A673 (cell line): ENCODE measurements at regions not wholly inside any gene's neighbourhood (a gene's known extent, or its start where the extent isn't known, plus 50 kb on each side); places are given as distances from the start of the nearest gene placed in this dataset.

Experiments
- BruUV-seq: library from RNA; stranded (reverse); fragments of 400-500 nt; replicated peaks from 2 replicates; lab custom pipeline; 2021; lab: Mats Ljungman, UMichigan
- CTCF ChIA-PET: fragments of 300-600 bp; sonication (Branson Sonifier 250); formaldehyde crosslinking; loops from one replicate; lab custom pipeline; 2022; ENCODE audit warnings: antibody characterized with exemption; lab: Charles Lee
- POLR2A ChIA-PET: fragments of 300-600 bp; sonication (Branson Sonifier 250); formaldehyde crosslinking; loops from one replicate; lab custom pipeline; 2022; ENCODE audit warnings: antibody characterized with exemption; ENCODE audit not compliant: low non-redundant PET; lab: Charles Lee
- DNase-seq: peaks from one replicate; pipeline ENCODE4 v3.0.0-alpha.2; 2015; ENCODE audit warnings: low spot score
- H3K27ac ChIP-seq: fragments of 200-600 bp; sonication (generic); 2 replicates; pipeline ENCODE4 v1.5.1; 2016; ENCODE audit warnings: mixed run types, low read depth, mild to moderate bottlenecking, mixed read lengths, antibody characterized with exemption, low read length; ENCODE audit not compliant: poor library complexity, severe bottlenecking
- H3K27me3 ChIP-seq: fragments of 200-600 bp; sonication (generic); replicated peaks from 2 replicates; pipeline ENCODE4 v1.6.1; 2017; ENCODE audit warnings: mixed run types, low read depth, mild to moderate bottlenecking, mixed read lengths, antibody characterized with exemption, low read length; ENCODE audit not compliant: insufficient read depth, poor library complexity
- H3K36me3 ChIP-seq: fragments of 200-600 bp; sonication (generic); 2 replicates; pipeline ENCODE4 v1.6.1; 2016; ENCODE audit warnings: mixed run types, mild to moderate bottlenecking, mixed read lengths, antibody characterized with exemption, low read length; ENCODE audit not compliant: insufficient read depth, poor library complexity, severe bottlenecking
- H3K4me1 ChIP-seq: fragments of 200-600 bp; sonication (generic); 2 replicates; pipeline ENCODE4 v1.6.1; 2017; ENCODE audit warnings: mixed run types, mild to moderate bottlenecking, mixed read lengths, antibody characterized with exemption, low read length; ENCODE audit not compliant: insufficient read depth, poor library complexity, severe bottlenecking
- H3K4me3 ChIP-seq: fragments of 200-600 bp; sonication (generic); 2 replicates; pipeline ENCODE4 v1.5.1; 2016; ENCODE audit warnings: low read depth, mixed run types, mild to moderate bottlenecking, mixed read lengths, low read length; ENCODE audit not compliant: poor library complexity, severe bottlenecking
- H3K9me3 ChIP-seq: fragments of 200-600 bp; sonication (generic); 2 replicates; pipeline ENCODE4 v1.6.1; 2016; ENCODE audit warnings: mixed run types, low read depth, mild to moderate bottlenecking, mixed read lengths, antibody characterized with exemption, low read length; ENCODE audit not compliant: poor library complexity, severe bottlenecking
- CTCF ChIP-seq: fragments of 300-800, 200-600 bp; sonication (generic); conservative IDR thresholded peaks from 2 replicates; pipeline ENCODE4 v1.5.1; 2017; ENCODE audit warnings: low read depth, mild to moderate bottlenecking, antibody characterized with exemption, low read length, moderate library complexity, mixed read lengths
- EZH2 ChIP-seq: fragments of 200-600 bp; sonication (generic); IDR thresholded peaks from 2 replicates; pipeline ENCODE4 v1.6.1; 2017; ENCODE audit warnings: borderline replicate concordance, low read depth, mild to moderate bottlenecking, mixed read lengths, antibody characterized with exemption, low read length; ENCODE audit not compliant: poor library complexity, severe bottlenecking
- intact Hi-C: fragments of 100-400 bp; cut with micrococcal nuclease; formaldehyde crosslinking; loops from one replicate; pipeline ENCODE4 v1.10.0; 2022; ENCODE audit not compliant: unreplicated experiment

DNA sequence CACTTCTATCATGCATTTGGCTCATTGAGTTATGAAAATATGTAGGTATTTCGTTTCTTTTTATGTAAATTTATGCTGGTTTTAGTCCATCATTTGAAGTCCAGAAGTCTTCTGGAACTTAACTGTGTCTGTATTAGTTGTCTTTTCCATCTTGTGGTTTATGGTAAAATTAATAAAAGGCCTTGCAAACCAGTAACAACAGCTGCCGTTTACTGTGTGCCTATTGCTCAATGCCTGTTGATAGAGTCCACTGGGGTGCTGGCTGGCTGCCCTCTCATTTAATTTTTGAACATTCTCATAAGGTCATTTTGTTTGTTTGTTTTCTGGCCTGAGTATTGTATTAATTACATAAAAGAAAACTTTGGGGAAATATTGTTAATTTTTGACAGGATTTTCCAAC is 98.0 kb downstream of the NAA11 start:
- TF ChIP-seq EZH2: no peak
- no peak for TF ChIP-seq CTCF
- Histone ChIP-seq H3K4me3 (no peak overlapping the region), H3K27ac (no peak overlapping the region), H3K36me3 (no peaks in the 10 kb centered on the region), H3K9me3 (no peaks in the 10 kb centered on the region), H3K4me1 (no peaks in the 10 kb centered on the region), H3K27me3 (no peaks in the 10 kb centered on the region)
- CTCF ChIA-PET: no interaction called here
- intact Hi-C loops: no loop called here
- no TSS peak for BruUV-seq
- no peak for DNase-seq
- POLR2A ChIA-PET: no interaction called here

- TF ChIP-seq CTCF: no peak
- no peak for TF ChIP-seq EZH2
- no TSS peak for BruUV-seq
- intact Hi-C loops: no loop called here
- no peaks in the 10 kb centered on the region for H3K36me3 ChIP-seq
- no peaks in the 10 kb centered on the region for H3K27me3 ChIP-seq
- no peaks in the 10 kb centered on the region for H3K9me3 ChIP-seq
- H3K27ac ChIP-seq: no peak overlapping the region
- POLR2A ChIA-PET: no interaction called here
- CTCF ChIA-PET: no interaction called here
- H3K4me3 ChIP-seq: no peak overlapping the region
- no peak for DNase-seq
- H3K4me1 ChIP-seq: no peaks in the 10 kb centered on the region
These were observed 100.5 kb downstream of the NAA11 start for GRCh38 chr4:79225360-79225759.

DNA sequence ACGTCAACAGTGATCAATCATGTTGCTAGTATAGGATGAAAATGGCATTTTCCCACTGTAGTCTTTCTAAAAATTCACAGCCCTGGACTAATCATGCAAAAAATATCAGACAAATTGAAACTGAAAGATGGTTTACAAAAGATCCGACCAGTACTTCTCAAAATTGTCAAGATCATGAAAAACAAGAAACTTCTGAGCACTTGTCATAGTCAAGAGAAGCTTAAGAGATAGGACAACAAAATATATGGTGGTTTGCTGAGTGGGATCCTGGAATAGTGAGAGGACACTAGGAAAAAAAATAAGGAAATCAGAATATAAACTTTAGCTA is 101.1 kb downstream of the NAA11 start:
- ChIA-PET CTCF (no interaction called here), POLR2A (no interaction called here)
- Histone ChIP-seq H3K4me1 (no peaks in the 10 kb centered on the region), H3K36me3 (no peaks in the 10 kb centered on the region), H3K4me3 (no peak overlapping the region), H3K9me3 (no peaks in the 10 kb centered on the region), H3K27me3 (no peaks in the 10 kb centered on the region), H3K27ac (no peak overlapping the region)
- BruUV-seq: no TSS peak
- DNase-seq: no peak
- intact Hi-C loops: no loop called here
- TF ChIP-seq CTCF: no peak
- TF ChIP-seq EZH2: no peak
